ENCODE measurements at regions not wholly inside any gene's neighbourhood (a gene's known extent, or its start where the extent isn't known, plus 50 kb on each side); places are given as distances from the start of the nearest gene placed in this dataset.
"Not testable (repeated sequence)": the region's sequence is repeated elsewhere in the genome, so short reads cannot be mapped to it uniquely, and the experiment has no call there.

DNA sequence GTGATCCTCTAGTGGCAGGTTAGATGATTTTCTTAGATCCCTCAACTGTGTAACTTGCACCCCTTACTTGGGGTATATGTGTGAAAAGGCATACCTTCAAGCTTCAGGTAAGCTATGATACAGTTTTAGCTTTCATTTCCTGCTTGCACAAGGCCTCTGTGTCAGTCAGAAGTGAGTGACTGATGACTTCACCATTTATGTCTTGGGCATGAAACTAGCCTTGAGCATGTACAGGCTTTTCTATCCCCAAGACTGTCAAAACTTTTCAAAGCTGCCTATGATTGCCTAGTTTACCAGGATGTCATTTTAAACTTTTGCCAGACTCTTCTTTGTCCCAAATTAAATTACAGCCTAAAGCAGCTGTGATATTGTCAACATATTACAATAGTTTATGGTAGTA, 286.1 kb upstream of the CNTN5 start:
- CTCF ChIA-PET = no interaction called here
- no peak for DNase-seq (ENCODE audit: extremely low spot score)
- POLR2A ChIA-PET = no interaction called here
- no peak for TF ChIP-seq FOXA1 (IDR thresholded peaks at IDR 0.05)
- TF ChIP-seq ZNF384 (IDR thresholded peaks at IDR 0.05) = no peak
- no peak for TF ChIP-seq TARDBP (IDR thresholded peaks at IDR 0.05)
- TF ChIP-seq HDGF (IDR thresholded peaks at IDR 0.05; ENCODE audit: borderline replicate concordance) = no peak
- TF ChIP-seq FOXK2 (IDR thresholded peaks at IDR 0.05) = no peak
- TF ChIP-seq, protein P1, sequence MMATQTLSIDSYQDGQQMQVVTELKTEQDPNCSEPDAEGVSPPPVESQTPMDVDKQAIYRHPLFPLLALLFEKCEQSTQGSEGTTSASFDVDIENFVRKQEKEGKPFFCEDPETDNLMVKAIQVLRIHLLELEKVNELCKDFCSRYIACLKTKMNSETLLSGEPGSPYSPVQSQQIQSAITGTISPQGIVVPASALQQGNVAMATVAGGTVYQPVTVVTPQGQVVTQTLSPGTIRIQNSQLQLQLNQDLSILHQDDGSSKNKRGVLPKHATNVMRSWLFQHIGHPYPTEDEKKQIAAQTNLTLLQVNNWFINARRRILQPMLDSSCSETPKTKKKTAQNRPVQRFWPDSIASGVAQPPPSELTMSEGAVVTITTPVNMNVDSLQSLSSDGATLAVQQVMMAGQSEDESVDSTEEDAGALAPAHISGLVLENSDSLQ (IDR thresholded peaks at IDR 0.05) = no peak

- POLR2A ChIA-PET = no interaction called here
- TF ChIP-seq, protein P1 (IDR thresholded peaks at IDR 0.05) = no peak
- TF ChIP-seq BHLHE40 (IDR thresholded peaks at IDR 0.05; ENCODE audit: borderline replicate concordance) = no peak
- no peak for TF ChIP-seq HDGF (IDR thresholded peaks at IDR 0.05; ENCODE audit: borderline replicate concordance)
- no peak for TF ChIP-seq FOXK2 (IDR thresholded peaks at IDR 0.05)
- TF ChIP-seq ZNF384 (IDR thresholded peaks at IDR 0.05) = no peak
- no peak for TF ChIP-seq FOXA1 (IDR thresholded peaks at IDR 0.05)
- no peak for TF ChIP-seq ARNT (IDR thresholded peaks at IDR 0.05)
- no peak for TF ChIP-seq SUZ12 (IDR thresholded peaks at IDR 0.05)
- no peak for TF ChIP-seq NFRKB (IDR thresholded peaks at IDR 0.05)
- TF ChIP-seq LEF1 (IDR thresholded peaks at IDR 0.05; ENCODE audit: borderline replicate concordance) = no peak
- TF ChIP-seq ELF4 (IDR thresholded peaks at IDR 0.05) = no peak
- no peak for TF ChIP-seq SP1 (IDR thresholded peaks at IDR 0.05)
- TF ChIP-seq TARDBP (IDR thresholded peaks at IDR 0.05) = no peak
- TF ChIP-seq CTBP1 (IDR thresholded peaks at IDR 0.05; ENCODE audit: borderline replicate concordance) = no peak
- no peak for TF ChIP-seq L3MBTL2 (conservative IDR thresholded peaks at IDR 0.05)
- TF ChIP-seq FOXM1 (IDR thresholded peaks at IDR 0.05; ENCODE audit: borderline replicate concordance) = no peak
- CTCF ChIA-PET = no interaction called here
Observed at GRCh38 chr11:98736833-98737232, 283.9 kb upstream of the CNTN5 start.

DNA sequence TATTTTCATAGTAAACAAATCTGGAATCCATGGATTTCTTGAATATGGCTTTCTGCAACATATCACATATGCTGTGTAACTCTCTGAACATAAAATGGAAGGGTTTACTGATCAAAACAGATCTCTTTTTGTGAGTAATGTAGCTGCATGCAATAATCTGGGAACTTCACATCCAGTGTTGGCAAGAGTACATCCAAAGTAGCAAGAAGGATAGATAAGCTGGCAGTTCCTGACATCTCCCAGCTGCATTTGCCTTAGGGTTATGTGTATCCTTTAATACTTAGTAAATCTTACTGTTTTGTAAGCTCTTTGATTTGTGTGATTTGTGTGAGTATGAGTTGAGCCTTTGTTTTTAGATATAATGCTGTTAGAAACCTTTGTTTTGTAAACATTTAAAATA, 280.4 kb upstream of the CNTN5 start:
- CTCF ChIA-PET = no interaction called here
- POLR2A ChIA-PET = no interaction called here
- TF ChIP-seq HDGF (IDR thresholded peaks at IDR 0.05; ENCODE audit: borderline replicate concordance) (no peak), FOXK2 (IDR thresholded peaks at IDR 0.05) (no peak), SUZ12 (IDR thresholded peaks at IDR 0.05) (no peak), ZNF384 (IDR thresholded peaks at IDR 0.05) (no peak), FOXA1 (IDR thresholded peaks at IDR 0.05) (no peak), SP1 (IDR thresholded peaks at IDR 0.05) (no peak), BHLHE40 (IDR thresholded peaks at IDR 0.05; ENCODE audit: borderline replicate concordance) (no peak), ARNT (IDR thresholded peaks at IDR 0.05) (no peak), TARDBP (IDR thresholded peaks at IDR 0.05) (no peak), FOXM1 (IDR thresholded peaks at IDR 0.05; ENCODE audit: borderline replicate concordance) (no peak), CTBP1 (IDR thresholded peaks at IDR 0.05; ENCODE audit: borderline replicate concordance) (no peak)
- TF ChIP-seq, protein P1 (IDR thresholded peaks at IDR 0.05) = no peak
- DNase-seq (ENCODE audit: extremely low spot score) = no peak

More at GRCh38 chr11:98736833-98737232, 283.9 kb upstream of the CNTN5 start:
- peak; percentile 6 for DNase-seq (ENCODE audit: extremely low spot score)

GRCh38 chr11:98763446-98763845, 257.3 kb upstream of the CNTN5 start:
- POLR2A ChIA-PET; CTCF ChIA-PET; DNase-seq (ENCODE audit: extremely low spot score): not testable (repeated sequence)

GRCh38 chr11:98766903-98767302, 253.8 kb upstream of the CNTN5 start:
- ChIA-PET CTCF (no interaction called here), POLR2A (no interaction called here)
- no peak for TF ChIP-seq NFRKB (IDR thresholded peaks at IDR 0.05)
- TF ChIP-seq SUZ12 (IDR thresholded peaks at IDR 0.05) = no peak
- TF ChIP-seq LEF1 (IDR thresholded peaks at IDR 0.05; ENCODE audit: borderline replicate concordance) = no peak
- no peak for DNase-seq (ENCODE audit: extremely low spot score)

GRCh38 chr11:98770046-98770445, 250.7 kb upstream of the CNTN5 start:
- CTCF ChIA-PET; DNase-seq (ENCODE audit: extremely low spot score); POLR2A ChIA-PET: not testable (repeated sequence)

DNA sequence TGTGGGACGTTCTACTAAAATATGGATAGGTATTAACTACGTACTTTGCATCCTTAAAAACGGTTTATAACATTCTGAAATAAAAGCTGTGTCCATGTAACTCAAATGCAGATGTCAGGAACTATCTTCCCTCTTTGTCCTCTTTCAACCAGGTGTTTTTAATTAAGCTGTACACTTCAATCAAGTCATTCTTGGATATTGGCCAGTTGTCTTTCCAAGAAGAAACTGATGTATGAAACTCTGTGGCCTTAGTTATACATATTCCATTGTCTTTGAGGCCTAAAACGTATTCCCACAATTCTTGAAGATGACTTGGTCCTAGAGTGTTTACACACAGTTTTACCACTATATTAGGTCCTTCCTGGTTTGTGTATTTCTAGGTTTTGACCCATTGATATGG, 249.0 kb upstream of the CNTN5 start:
- DNase-seq (ENCODE audit: extremely low spot score) = no peak
- CTCF ChIA-PET = no interaction called here
- POLR2A ChIA-PET = no interaction called here
- TF ChIP-seq HDGF (IDR thresholded peaks at IDR 0.05; ENCODE audit: borderline replicate concordance) (no peak), BHLHE40 (IDR thresholded peaks at IDR 0.05; ENCODE audit: borderline replicate concordance) (no peak), ARNT (IDR thresholded peaks at IDR 0.05) (no peak), TARDBP (IDR thresholded peaks at IDR 0.05) (no peak), FOXM1 (IDR thresholded peaks at IDR 0.05; ENCODE audit: borderline replicate concordance) (no peak), FOXA1 (IDR thresholded peaks at IDR 0.05) (no peak), FOXK2 (IDR thresholded peaks at IDR 0.05) (no peak), ZNF384 (IDR thresholded peaks at IDR 0.05) (no peak), L3MBTL2 (conservative IDR thresholded peaks at IDR 0.05) (no peak), LEF1 (IDR thresholded peaks at IDR 0.05; ENCODE audit: borderline replicate concordance) (no peak), SP1 (IDR thresholded peaks at IDR 0.05) (no peak), SUZ12 (IDR thresholded peaks at IDR 0.05) (no peak), NFRKB (IDR thresholded peaks at IDR 0.05) (no peak), CTBP1 (IDR thresholded peaks at IDR 0.05; ENCODE audit: borderline replicate concordance) (no peak), ELF4 (IDR thresholded peaks at IDR 0.05) (no peak)
- TF ChIP-seq, protein P1 (IDR thresholded peaks at IDR 0.05) = no peak
